Central memory CD8-positive, alpha-beta T cell (primary cell): ENCODE measurements at regions not wholly inside any gene's neighbourhood (a gene's known extent, or its start where the extent isn't known, plus 50 kb on each side); places are given as distances from the start of the nearest gene placed in this dataset.
"Not testable (repeated sequence)": the region's sequence is repeated elsewhere in the genome, so short reads cannot be mapped to it uniquely, and the experiment has no call there.

ENCODE experiments used
- ATAC-seq: fragments of 150-1000 bp; cut with Tn5 transposase; replicated peaks from 2 replicates; pipeline ENCODE4 v1.10.0; 2022; ENCODE audit warnings: mild to moderate bottlenecking, moderate FRiP score, moderate number of reproducible peaks; ENCODE audit not compliant: poor library complexity, severe bottlenecking; ENCODE audit errors: extremely low read depth
- DNase-seq, 2 donors: peaks; one replicate each; pipeline ENCODE4 v3.0.0; 2021; ENCODE audit warnings: low spot score in 2 of 2
- H3K27ac Mint-ChIP-seq: one replicate; pipeline ENCODE4 v1.8.0; 2022; ENCODE audit warnings: low read depth, mild to moderate bottlenecking, moderate library complexity, mixed read lengths
- H3K27me3 Mint-ChIP-seq: one replicate; pipeline ENCODE4 v1.8.0; 2022; ENCODE audit warnings: mixed read lengths
- H3K36me3 Mint-ChIP-seq: one replicate; pipeline ENCODE4 v1.8.0; 2022; ENCODE audit warnings: mild to moderate bottlenecking, moderate library complexity, mixed read lengths; ENCODE audit not compliant: insufficient read depth
- H3K4me1 Mint-ChIP-seq: one replicate; pipeline ENCODE4 v1.8.0; 2022; ENCODE audit warnings: mixed read lengths
- H3K4me3 Mint-ChIP-seq: one replicate; pipeline ENCODE4 v1.8.0; 2022; ENCODE audit warnings: mild to moderate bottlenecking, moderate library complexity, mixed read lengths
- H3K9me3 Mint-ChIP-seq: one replicate; pipeline ENCODE4 v1.8.0; 2022; ENCODE audit warnings: mixed read lengths

DNA sequence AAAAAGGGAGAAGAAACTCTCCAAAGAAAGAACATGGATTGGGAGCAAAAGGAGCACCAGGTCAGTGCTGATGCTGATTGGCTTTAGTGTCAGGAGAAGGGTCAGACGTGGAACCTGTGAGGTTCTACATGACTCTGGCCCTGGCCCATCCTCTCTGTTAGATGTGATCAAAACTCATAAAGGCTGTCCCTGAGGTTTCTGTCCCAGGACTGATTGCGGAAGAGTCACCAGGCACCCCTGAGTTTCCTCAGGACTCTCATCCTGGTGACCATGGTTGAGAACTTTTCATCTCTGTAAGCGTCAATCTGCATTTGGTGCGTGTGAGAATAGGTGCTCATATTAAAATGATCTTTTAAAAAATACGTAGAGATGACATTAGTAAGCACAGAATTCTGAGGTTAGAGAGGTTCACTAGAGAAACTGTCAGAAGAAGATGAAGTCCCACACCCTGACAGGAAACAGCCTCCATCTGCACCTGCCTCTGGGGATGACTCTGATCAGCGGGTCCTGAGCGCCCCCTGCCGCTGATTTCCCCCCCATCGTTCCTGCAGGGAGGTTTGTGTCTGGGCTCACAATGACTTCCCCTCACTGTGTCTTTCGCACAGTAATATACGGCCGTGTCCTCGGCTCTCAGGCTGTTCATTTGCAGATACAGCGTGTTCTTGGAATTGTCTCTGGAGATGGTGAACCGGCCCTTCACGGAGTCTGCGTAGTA, 741.8 kb downstream of the TMEM121 start:
- no peak overlapping the region for H3K4me3 Mint-ChIP-seq
- H3K27ac Mint-ChIP-seq = no peak overlapping the region
- H3K4me1 Mint-ChIP-seq = no peaks in the 10 kb centered on the region
- DNase-seq (peak; percentile 38 to 64), ATAC-seq (peak; percentile 43)
- H3K27me3 Mint-ChIP-seq = no peaks in the 10 kb centered on the region
- no peaks in the 10 kb centered on the region for H3K36me3 Mint-ChIP-seq
- H3K9me3 Mint-ChIP-seq = no peaks in the 10 kb centered on the region

- H3K27ac Mint-ChIP-seq = no peak overlapping the region
- H3K9me3 Mint-ChIP-seq = no peaks in the 10 kb centered on the region
- no peak overlapping the region for H3K4me3 Mint-ChIP-seq
- DNase-seq = no peak
- no peaks in the 10 kb centered on the region for H3K27me3 Mint-ChIP-seq
- no peaks in the 10 kb centered on the region for H3K4me1 Mint-ChIP-seq
- no peaks in the 10 kb centered on the region for H3K36me3 Mint-ChIP-seq
- ATAC-seq = no peak
Observed at GRCh38 chr14:106269029-106269428, 742.6 kb downstream of the TMEM121 start.

DNA sequence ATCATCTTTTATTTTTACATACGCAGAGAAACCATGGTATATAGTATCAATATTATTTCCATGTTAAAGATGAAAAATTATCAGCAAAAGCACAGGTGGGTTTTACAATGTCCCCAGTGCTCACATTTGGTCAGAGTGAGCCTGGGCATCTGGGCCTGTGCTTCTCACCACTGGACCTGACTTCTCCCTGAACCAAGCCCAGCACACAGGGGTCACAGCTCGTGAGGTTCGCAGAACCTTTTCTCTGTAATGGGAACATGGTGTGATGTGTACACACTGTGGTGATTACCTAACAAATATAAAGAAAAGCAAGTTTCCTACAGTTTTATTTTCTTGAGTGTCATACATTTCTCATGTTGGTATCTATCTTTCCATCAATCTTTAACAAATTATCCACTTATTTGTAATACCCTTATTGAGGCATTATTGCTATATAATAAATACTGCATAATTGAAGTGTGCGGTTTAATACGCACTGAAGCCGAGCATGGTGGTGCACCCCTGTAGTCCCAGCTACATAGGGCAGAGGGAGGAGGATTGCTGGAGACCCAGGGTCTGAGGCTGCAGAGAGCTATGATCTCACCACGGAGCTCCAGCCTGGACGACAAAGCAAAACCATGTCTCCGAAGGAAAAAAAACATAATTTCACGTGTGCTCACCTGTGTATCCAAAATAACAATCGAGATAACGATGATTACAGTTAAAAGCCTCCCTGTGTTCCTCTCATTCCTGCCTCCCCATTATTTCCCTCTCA, 743.2 kb downstream of the TMEM121 start:
- H3K4me3 Mint-ChIP-seq = no peak overlapping the region
- no peak overlapping the region for H3K27ac Mint-ChIP-seq
- H3K9me3 Mint-ChIP-seq = no peaks in the 10 kb centered on the region
- H3K27me3 Mint-ChIP-seq = no peaks in the 10 kb centered on the region
- ATAC-seq = no peak
- H3K36me3 Mint-ChIP-seq = no peaks in the 10 kb centered on the region
- H3K4me1 Mint-ChIP-seq = no peaks in the 10 kb centered on the region
- DNase-seq = no peak

DNA sequence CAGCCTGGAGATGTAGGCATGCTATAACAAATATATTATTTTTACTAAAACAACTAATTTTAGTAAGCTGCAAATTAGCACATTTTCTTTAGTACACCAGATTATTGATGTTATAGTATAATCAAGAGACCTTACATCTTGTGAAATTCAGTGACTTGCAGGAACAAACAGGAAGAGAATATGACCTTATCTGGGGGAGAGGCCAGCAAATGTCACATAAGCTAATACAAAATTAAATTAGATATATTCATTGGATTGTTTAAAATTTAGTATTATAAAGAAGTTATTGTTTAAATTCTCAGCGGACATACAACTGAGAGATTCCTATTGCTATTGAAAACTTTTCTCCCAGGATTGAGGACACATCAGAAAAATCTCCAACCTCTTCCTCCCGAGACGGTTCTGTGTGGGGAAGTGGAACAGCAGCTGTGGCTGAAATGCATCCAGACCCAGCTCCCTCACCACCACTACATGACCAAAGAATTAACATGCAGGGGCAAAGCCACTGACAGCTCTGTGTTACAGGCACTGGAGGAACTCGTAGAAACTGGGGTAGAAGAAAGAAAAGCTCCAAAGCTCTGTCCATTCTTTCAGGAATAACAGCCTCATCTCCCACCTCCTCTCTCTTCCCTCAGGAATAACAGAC, 744.2 kb downstream of the TMEM121 start:
- not testable (repeated sequence) for H3K27ac Mint-ChIP-seq, H3K27me3 Mint-ChIP-seq, H3K36me3 Mint-ChIP-seq, H3K9me3 Mint-ChIP-seq, DNase-seq, H3K4me3 Mint-ChIP-seq, ATAC-seq, H3K4me1 Mint-ChIP-seq

- no peak overlapping the region for H3K27ac Mint-ChIP-seq
- H3K4me3 Mint-ChIP-seq = peak overlapping the region; percentile 55
- no peaks in the 10 kb centered on the region for H3K27me3 Mint-ChIP-seq
- peaks cover 10% of the 10 kb centered on the region for H3K4me1 Mint-ChIP-seq
- H3K9me3 Mint-ChIP-seq = no peaks in the 10 kb centered on the region
- peak in 1 of 2 donors; percentile 25 for DNase-seq
- H3K36me3 Mint-ChIP-seq = no peaks in the 10 kb centered on the region
- ATAC-seq = peak; percentile 88
Observed at GRCh38 chr14:106276326-106277267, 750.2 kb downstream of the TMEM121 start.

DNA sequence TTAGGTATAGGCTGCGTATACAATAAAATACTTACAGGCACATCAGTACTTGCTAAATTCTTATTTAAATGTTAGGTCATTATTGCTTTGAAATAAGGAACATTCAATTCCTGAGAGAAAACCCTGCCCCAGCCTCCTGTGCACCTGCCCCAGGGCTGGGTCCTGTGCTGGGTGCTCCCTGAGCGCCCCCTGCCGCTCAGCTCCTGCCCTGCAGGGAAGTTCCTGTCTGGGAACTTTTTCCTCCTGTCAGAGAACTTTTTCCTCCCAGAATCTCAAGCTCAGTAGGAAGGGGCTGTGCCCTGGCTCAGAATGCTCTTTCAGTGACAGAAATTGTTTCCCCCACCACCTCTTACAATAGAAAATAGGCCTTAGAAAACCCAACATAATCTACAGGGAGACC, 751.1 kb downstream of the TMEM121 start:
- DNase-seq (no peak), ATAC-seq (no peak)
- Mint-ChIP-seq H3K27ac (no peak overlapping the region), H3K9me3 (no peaks in the 10 kb centered on the region), H3K36me3 (no peaks in the 10 kb centered on the region), H3K4me3 (no peak overlapping the region), H3K27me3 (no peaks in the 10 kb centered on the region), H3K4me1 (peaks cover 10% of the 10 kb centered on the region)

DNA sequence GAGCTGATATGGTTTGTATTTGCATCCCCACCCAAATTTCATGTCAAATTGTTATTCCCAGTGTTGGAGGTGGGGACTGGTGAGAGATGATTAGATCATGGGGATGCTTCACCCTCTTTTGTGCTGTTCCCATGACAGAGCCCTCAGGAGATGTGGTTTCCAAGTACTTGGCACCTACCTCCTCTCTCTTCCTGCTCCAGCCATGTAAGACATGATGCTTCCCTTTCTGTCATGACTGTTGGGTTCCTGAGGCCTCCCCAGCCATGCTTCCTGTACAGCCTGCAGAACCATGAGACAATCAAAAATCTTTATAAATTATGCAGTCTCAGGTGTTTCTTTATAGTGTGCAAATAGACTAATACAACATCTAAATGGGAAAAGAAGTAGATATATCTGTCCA, 754.5 kb downstream of the TMEM121 start:
- Mint-ChIP-seq H3K9me3 (no peaks in the 10 kb centered on the region), H3K27ac (no peak overlapping the region), H3K4me1 (peaks cover 10% of the 10 kb centered on the region), H3K27me3 (peaks cover 14% of the 10 kb centered on the region), H3K4me3 (no peak overlapping the region), H3K36me3 (no peaks in the 10 kb centered on the region)
- ATAC-seq (no peak), DNase-seq (no peak)

DNA sequence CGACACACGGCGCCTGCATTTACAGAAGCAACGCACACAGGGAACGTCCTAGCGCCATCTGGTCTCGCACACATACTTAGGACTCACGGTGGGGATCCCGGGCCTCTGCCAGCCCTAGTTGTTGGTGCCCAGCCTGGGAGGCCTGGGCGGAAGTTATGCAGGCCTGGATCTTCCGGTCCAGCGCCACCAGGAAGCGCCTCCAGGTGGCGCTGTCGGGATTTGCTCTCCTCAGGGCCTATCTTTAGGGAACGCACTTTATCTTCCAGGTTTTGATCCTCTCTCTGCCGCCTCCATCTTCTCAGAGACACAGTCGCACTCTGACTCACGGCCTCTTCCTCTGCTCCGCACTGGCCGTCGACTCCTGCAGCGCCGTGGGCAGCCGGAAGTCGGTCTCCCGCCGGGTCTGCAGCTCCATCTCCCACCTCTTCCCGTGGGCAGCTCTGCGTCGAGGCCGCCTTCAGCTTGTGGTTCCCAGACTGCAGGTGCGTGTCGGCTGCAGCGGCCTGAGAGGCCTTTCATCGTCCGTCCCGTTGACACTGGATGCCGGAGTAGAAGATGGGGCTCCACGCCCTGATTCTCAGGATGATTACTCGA, 760.4 kb downstream of the TMEM121 start:
- Mint-ChIP-seq H3K36me3 (no peaks in the 10 kb centered on the region), H3K4me1 (no peaks in the 10 kb centered on the region), H3K4me3 (no peak overlapping the region), H3K27ac (no peak overlapping the region), H3K9me3 (no peaks in the 10 kb centered on the region), H3K27me3 (peaks cover 27% of the 10 kb centered on the region)
- ATAC-seq (no peak), DNase-seq (no peak)

DNA sequence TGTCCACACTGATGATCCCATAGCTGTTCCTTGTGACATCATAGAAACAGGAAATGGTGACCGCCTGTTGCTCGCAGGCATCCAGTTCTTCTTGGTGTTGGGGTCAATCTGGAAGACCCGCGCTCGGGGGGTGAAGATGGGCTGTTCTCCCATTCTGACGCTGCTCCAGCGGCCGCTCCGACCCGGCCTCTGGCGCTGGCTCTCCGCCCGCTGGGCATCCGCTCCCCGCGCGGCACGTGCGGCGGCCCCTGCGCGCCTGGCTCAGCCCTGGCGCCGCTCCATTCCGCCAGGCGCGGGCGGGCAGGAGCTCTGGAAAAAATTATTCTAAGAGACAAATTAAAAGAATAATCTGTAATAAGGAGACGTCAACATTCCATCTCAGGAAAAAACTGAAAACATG, 761.1 kb downstream of the TMEM121 start:
- DNase-seq (no peak), ATAC-seq (no peak)
- H3K9me3 Mint-ChIP-seq = no peaks in the 10 kb centered on the region
- no peaks in the 10 kb centered on the region for H3K36me3 Mint-ChIP-seq
- H3K27me3 Mint-ChIP-seq = peaks cover 27% of the 10 kb centered on the region
- no peaks in the 10 kb centered on the region for H3K4me1 Mint-ChIP-seq
- H3K27ac Mint-ChIP-seq = no peak overlapping the region
- H3K4me3 Mint-ChIP-seq = no peak overlapping the region

DNA sequence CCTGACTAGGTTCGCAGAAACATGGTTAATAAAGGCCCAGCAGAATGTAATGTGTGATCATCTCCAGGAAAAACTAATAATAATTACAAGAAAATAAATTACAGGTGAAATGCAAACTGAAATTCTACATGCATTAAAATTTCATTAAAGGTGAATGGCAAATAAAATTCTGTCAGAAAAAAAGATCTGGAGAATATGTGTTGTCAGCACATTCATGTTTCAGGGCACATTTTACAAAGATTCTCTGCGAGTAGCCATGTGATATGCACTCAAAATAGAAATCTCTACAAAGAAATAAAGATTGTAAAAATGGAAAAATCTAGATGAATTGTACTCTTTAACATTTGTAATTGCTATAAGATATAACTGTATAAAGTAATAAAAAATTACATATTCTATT, 765.2 kb downstream of the TMEM121 start:
- ATAC-seq = no peak
- Mint-ChIP-seq H3K36me3 (no peaks in the 10 kb centered on the region), H3K4me3 (no peak overlapping the region), H3K9me3 (no peaks in the 10 kb centered on the region), H3K4me1 (no peaks in the 10 kb centered on the region), H3K27ac (no peak overlapping the region), H3K27me3 (peaks cover 14% of the 10 kb centered on the region)
- no peak for DNase-seq

DNA sequence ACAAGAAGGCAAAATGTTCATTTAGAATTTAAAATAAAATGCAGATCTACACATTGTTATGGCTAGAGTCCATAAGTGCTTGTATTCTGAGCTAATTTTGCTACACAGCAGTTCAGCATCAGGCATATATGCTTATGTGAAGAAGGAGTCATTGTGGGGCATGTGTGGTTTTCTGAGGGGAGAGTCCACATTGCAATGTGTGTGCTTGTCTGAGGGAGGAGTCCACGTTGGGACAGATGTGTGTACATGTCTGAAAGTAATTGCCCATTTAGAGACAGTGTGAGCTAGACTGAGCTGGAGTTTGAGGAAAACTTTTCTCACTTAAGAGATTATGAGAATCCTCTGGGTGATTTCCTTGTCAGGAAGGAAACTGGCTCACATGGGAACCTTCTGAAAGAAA, 767.9 kb downstream of the TMEM121 start:
- Mint-ChIP-seq H3K27me3 (peaks cover 28% of the 10 kb centered on the region), H3K4me3 (no peak overlapping the region), H3K4me1 (no peaks in the 10 kb centered on the region), H3K9me3 (no peaks in the 10 kb centered on the region), H3K27ac (no peak overlapping the region), H3K36me3 (no peaks in the 10 kb centered on the region)
- DNase-seq (no peak), ATAC-seq (no peak)

GRCh38 chr14:106300951-106301510, 774.6 kb downstream of the TMEM121 start:
- H3K9me3 Mint-ChIP-seq, DNase-seq, H3K27ac Mint-ChIP-seq, ATAC-seq, H3K36me3 Mint-ChIP-seq, H3K4me3 Mint-ChIP-seq: not testable (repeated sequence)
- peaks cover 14% of the 10 kb centered on the region for H3K27me3 Mint-ChIP-seq
- peaks cover 10% of the 10 kb centered on the region for H3K4me1 Mint-ChIP-seq
